ENCODE measurements at regions not wholly inside any gene's neighbourhood (a gene's known extent, or its start where the extent isn't known, plus 50 kb on each side); places are given as distances from the start of the nearest gene placed in this dataset.

- Histone ChIP-seq H3K27me3 (no peaks in the 10 kb centered on the region), H3K4me3 (no peak overlapping the region), H3K36me3 (ENCODE audit: low read depth, missing control alignments) (no peaks in the 10 kb centered on the region), H3K27ac (no peak overlapping the region), H3K4me1 (no peaks in the 10 kb centered on the region), H3K9me3 (no peaks in the 10 kb centered on the region)
- intact Hi-C loops (cut with DNase I; ENCODE audit: low total_unique reads) = no loop called here
- 86 to 100% methylated on average over 2 to 3 of the region's 3 CpGs for WGBS, 2 donors
- no peak for TF ChIP-seq POLR2A (IDR thresholded peaks at IDR 0.05)
- TF ChIP-seq, protein P1, sequence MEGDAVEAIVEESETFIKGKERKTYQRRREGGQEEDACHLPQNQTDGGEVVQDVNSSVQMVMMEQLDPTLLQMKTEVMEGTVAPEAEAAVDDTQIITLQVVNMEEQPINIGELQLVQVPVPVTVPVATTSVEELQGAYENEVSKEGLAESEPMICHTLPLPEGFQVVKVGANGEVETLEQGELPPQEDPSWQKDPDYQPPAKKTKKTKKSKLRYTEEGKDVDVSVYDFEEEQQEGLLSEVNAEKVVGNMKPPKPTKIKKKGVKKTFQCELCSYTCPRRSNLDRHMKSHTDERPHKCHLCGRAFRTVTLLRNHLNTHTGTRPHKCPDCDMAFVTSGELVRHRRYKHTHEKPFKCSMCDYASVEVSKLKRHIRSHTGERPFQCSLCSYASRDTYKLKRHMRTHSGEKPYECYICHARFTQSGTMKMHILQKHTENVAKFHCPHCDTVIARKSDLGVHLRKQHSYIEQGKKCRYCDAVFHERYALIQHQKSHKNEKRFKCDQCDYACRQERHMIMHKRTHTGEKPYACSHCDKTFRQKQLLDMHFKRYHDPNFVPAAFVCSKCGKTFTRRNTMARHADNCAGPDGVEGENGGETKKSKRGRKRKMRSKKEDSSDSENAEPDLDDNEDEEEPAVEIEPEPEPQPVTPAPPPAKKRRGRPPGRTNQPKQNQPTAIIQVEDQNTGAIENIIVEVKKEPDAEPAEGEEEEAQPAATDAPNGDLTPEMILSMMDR (IDR thresholded peaks at IDR 0.05) = no peak
- no peak for DNase-seq
Measured at GRCh38 chr21:39051588-39051949, 131.7 kb downstream of the PSMG1 start.

DNA sequence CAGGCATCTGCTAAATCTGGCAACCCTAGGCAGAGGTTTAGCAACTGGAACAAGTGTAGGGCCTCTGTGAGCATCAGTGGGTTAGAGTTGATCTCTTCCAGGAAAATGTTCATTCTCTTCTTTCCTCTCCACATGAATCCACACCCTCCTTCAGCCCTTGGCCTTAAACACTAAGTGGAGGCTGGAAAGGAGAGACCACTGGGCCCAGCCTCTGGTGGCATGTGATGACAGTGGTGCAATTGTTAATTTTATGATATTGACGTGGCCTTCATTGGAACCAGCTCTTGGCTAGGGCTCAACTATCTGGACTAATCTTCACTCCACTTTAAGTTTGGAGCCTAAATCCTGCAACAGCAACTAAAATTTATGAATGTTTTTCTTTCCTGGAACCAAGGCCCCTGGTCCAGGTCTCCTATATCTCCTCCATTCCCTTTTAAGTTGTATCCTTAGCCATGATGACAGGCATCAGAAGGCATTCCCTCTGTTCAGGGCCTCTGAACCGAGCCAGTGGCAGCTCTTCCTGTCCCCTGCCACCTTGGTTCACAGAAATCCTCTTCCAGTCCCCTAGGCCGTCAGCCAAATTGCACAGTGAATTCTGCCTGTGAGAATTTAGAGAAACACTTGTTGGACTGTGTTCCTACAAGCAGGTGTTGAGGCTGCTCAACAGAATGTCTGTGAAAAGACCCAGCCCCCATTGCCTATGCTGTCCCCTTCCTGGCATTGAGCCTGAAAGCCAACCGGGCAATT is 132.2 kb downstream of the PSMG1 start:
- Histone ChIP-seq H3K27me3 (no peaks in the 10 kb centered on the region), H3K27ac (no peak overlapping the region), H3K36me3 (ENCODE audit: low read depth, missing control alignments) (no peaks in the 10 kb centered on the region), H3K9me3 (no peaks in the 10 kb centered on the region), H3K4me1 (no peaks in the 10 kb centered on the region), H3K4me3 (no peak overlapping the region)
- no peak for DNase-seq
- intact Hi-C loops (cut with DNase I; ENCODE audit: low total_unique reads) = no loop called here
- no peak for TF ChIP-seq POLR2A (IDR thresholded peaks at IDR 0.05)
- TF ChIP-seq, protein P1 (IDR thresholded peaks at IDR 0.05) = no peak
- 74 to 78% methylated on average over 3 to 4 of the region's 4 CpGs for WGBS, 2 donors

- Histone ChIP-seq H3K9me3 (no peaks in the 10 kb centered on the region), H3K27me3 (no peaks in the 10 kb centered on the region), H3K4me1 (no peaks in the 10 kb centered on the region), H3K4me3 (no peak overlapping the region), H3K36me3 (ENCODE audit: low read depth, missing control alignments) (no peaks in the 10 kb centered on the region), H3K27ac (no peak overlapping the region)
- WGBS, 2 donors = 92 to 95% methylated on average over 4 of the region's 4 CpGs
- no peak for DNase-seq
- TF ChIP-seq, protein P1 (IDR thresholded peaks at IDR 0.05) = no peak
- TF ChIP-seq POLR2A (IDR thresholded peaks at IDR 0.05) = no peak
- intact Hi-C loops (cut with DNase I; ENCODE audit: low total_unique reads) = no loop called here
Measured at GRCh38 chr21:39048574-39048973, 134.7 kb downstream of the PSMG1 start.

DNA sequence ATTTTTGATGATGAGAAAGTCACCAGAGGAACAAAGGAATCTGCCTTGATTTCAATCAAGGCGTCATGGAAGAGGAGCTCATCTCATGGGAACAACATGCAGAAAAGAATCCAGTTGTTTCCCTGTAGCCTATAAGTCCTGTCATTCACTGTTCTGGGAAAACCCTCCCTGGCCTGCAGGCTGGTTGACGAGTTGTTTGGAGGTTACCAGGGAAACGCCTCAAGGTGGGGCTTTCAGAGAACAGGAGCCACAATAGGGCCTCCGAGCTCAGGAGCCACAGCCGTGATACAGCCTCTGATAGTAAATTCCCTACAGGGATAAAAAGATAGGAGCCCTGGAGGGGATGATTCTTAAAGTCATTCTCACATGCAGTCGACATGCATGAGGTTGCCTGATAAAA is 135.2 kb downstream of the PSMG1 start:
- intact Hi-C loops (cut with DNase I; ENCODE audit: low total_unique reads) = no loop called here
- Histone ChIP-seq H3K4me3 (no peak overlapping the region), H3K27ac (no peak overlapping the region), H3K36me3 (ENCODE audit: low read depth, missing control alignments) (no peaks in the 10 kb centered on the region), H3K9me3 (no peaks in the 10 kb centered on the region), H3K27me3 (no peaks in the 10 kb centered on the region), H3K4me1 (no peaks in the 10 kb centered on the region)
- 75 to 82% methylated on average over 6 of the region's 6 CpGs for WGBS, 2 donors
- DNase-seq = no peak
- TF ChIP-seq, protein P1 (IDR thresholded peaks at IDR 0.05) = no peak
- no peak for TF ChIP-seq POLR2A (IDR thresholded peaks at IDR 0.05)

DNA sequence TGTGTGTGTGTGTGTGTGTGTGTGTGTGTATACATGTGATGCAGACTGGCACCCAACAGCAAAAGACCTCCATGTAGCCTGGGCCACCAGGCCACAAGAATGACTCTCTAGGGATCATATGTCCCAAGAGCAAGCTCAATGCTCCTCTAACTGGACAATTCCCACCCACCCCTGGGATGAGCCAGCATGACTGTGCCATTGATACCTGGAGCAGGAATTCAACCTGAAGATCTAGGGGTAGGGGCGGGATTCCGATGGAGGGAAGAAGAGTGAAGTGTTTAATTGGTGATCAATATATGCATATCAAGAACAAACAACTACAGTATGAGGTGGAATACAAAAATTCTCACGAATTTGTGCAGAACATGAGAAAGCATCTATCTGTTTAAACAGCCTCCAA is 136.2 kb downstream of the PSMG1 start:
- Histone ChIP-seq H3K4me1 (no peaks in the 10 kb centered on the region), H3K9me3 (no peaks in the 10 kb centered on the region), H3K4me3 (no peak overlapping the region), H3K27me3 (no peaks in the 10 kb centered on the region), H3K27ac (no peak overlapping the region), H3K36me3 (ENCODE audit: low read depth, missing control alignments) (no peaks in the 10 kb centered on the region)
- 95% methylated on average over 3 of the region's 3 CpGs for WGBS, 2 donors
- TF ChIP-seq, protein P1 (IDR thresholded peaks at IDR 0.05) = no peak
- no peak for TF ChIP-seq POLR2A (IDR thresholded peaks at IDR 0.05)
- intact Hi-C loops (cut with DNase I; ENCODE audit: low total_unique reads) = no loop called here
- DNase-seq = no peak
